Vagina (tissue), 2 donors: ENCODE measurements at regions not wholly inside any gene's neighbourhood (a gene's known extent, or its start where the extent isn't known, plus 50 kb on each side); places are given as distances from the start of the nearest gene placed in this dataset.

Experiments used
- DNase-seq, 2 donors: peaks; one replicate each; pipeline ENCODE4 v3.0.0-alpha.2; 2017; ENCODE audit errors: extremely low spot score in 2 of 2
- H3K27ac ChIP-seq: fragments of 200-600 bp; sonication (generic); one replicate; pipeline ENCODE4 v1.5.1; 2019
- H3K27me3 ChIP-seq: fragments of 200-600 bp; sonication (generic); one replicate; pipeline ENCODE4 v1.5.1; 2019
- H3K36me3 ChIP-seq, 2 donors: fragments of 200-600 bp; sonication (generic); one replicate each; pipeline ENCODE4 v1.5.1; 2017 to 2019
- H3K4me1 ChIP-seq: fragments of 200-600 bp; sonication (generic); one replicate; pipeline ENCODE4 v1.5.1; 2019
- H3K4me3 ChIP-seq, 2 donors: fragments of 200-600 bp; sonication (generic); 1 replicate in 1 of 2; 2 replicates in 1 of 2; pipeline ENCODE4 v1.5.1; 2016 to 2019
- H3K9me3 ChIP-seq: fragments of 200-600 bp; sonication (generic); one replicate; pipeline ENCODE4 v1.5.1; 2019
- POLR2A ChIP-seq, 2 donors: fragments of 450-650 bp; IDR thresholded peaks; one replicate each; pipeline ENCODE4 v1.6.1; 2017; ENCODE audit warnings: antibody characterized with exemption in 2 of 2, mild to moderate bottlenecking in 2 of 2, moderate library complexity in 2 of 2
- POLR2AphosphoS5 ChIP-seq, 2 donors: sonication (generic); formaldehyde crosslinking; IDR thresholded peaks; one replicate each; pipeline ENCODE4 v1.9.0; 2017; ENCODE audit warnings: antibody characterized with exemption in 2 of 2, mild to moderate bottlenecking in 2 of 2, low read depth in 1 of 2; ENCODE audit not compliant: insufficient read depth in 1 of 2
- intact Hi-C: fragments of 100-400 bp; cut with DNase I; formaldehyde crosslinking; loops from one replicate; pipeline ENCODE4 v1.15.1; 2023
- TF ChIP-seq, protein P1 (sequence below), 3 experiments: fragments of 450-650 bp in 2 of 3; fragments of 200-600 bp in 1 of 3; sonication (generic) in 1 of 3; IDR thresholded peaks; one replicate each; pipeline ENCODE4 v1.5.1; 2017 to 2019; ENCODE audit warnings: antibody characterized with exemption in 3 of 3, mild to moderate bottlenecking in 2 of 3, moderate library complexity in 2 of 3

DNA sequence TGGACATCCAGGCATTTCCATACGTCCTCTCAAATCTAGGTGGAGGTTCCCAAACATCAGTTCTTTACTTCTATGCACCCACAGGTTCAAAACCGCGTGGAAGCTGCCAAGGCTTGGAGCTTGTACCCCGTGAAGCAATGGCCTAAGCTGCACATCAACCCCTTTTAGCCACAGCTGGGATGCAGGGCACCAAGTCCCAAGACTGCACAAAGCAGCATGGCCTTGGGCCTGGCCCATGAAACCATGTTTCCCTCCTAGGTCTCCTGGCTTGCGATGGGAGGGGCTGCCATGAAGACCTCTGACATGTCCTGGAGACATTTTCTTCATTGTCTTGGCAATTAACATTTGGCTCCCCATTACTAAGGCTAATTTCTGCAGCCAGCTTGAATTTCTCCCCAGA, 88.9 kb upstream of the CBLN4 start:
- Histone ChIP-seq H3K27me3 (no peaks in the 10 kb centered on the region), H3K27ac (no peak overlapping the region), H3K4me1 (no peaks in the 10 kb centered on the region), H3K9me3 (no peaks in the 10 kb centered on the region), H3K4me3 (no peak overlapping the region), H3K36me3 (no peaks in the 10 kb centered on the region)
- intact Hi-C loops: no loop called here
- no peak for TF ChIP-seq POLR2A (IDR thresholded peaks at IDR 0.05)
- no peak for TF ChIP-seq POLR2AphosphoS5 (IDR thresholded peaks at IDR 0.05; ENCODE audit: insufficient read depth in 1 of 2, low read depth in 1 of 2)
- TF ChIP-seq, protein P1, sequence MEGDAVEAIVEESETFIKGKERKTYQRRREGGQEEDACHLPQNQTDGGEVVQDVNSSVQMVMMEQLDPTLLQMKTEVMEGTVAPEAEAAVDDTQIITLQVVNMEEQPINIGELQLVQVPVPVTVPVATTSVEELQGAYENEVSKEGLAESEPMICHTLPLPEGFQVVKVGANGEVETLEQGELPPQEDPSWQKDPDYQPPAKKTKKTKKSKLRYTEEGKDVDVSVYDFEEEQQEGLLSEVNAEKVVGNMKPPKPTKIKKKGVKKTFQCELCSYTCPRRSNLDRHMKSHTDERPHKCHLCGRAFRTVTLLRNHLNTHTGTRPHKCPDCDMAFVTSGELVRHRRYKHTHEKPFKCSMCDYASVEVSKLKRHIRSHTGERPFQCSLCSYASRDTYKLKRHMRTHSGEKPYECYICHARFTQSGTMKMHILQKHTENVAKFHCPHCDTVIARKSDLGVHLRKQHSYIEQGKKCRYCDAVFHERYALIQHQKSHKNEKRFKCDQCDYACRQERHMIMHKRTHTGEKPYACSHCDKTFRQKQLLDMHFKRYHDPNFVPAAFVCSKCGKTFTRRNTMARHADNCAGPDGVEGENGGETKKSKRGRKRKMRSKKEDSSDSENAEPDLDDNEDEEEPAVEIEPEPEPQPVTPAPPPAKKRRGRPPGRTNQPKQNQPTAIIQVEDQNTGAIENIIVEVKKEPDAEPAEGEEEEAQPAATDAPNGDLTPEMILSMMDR (IDR thresholded peaks at IDR 0.05): no peak
- no peak for DNase-seq

DNA sequence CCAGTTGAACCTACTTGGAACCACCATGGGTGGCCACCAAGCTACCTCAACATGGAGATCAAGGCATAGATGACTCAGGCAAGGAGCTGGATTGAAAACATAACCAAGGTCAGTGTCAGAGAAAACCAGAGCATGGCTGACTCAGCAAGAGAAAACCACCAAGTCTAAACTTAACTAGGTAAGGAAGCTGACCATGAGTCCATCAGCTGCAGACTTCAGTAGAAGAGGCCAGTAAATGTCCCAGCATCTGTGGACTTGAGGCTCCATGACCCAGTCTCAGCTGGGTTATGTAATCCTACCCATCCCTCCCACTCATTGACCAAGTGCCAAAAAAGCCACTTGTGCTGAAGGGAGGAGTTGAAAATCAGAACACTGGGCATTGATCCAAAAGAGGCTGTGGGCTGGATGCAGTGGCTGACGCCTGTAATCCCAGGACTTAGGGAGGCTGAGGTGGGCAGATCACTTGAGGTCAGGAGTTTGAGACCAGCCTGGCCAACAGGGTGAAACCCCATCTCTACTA, 93.7 kb upstream of the CBLN4 start:
- no peaks in the 10 kb centered on the region for H3K36me3 ChIP-seq
- H3K4me3 ChIP-seq: no peak overlapping the region
- TF ChIP-seq POLR2AphosphoS5 (IDR thresholded peaks at IDR 0.05; ENCODE audit: insufficient read depth in 1 of 2, low read depth in 1 of 2) (no peak), POLR2A (IDR thresholded peaks at IDR 0.05) (no peak)
- TF ChIP-seq, protein P1 (IDR thresholded peaks at IDR 0.05): no peak
- intact Hi-C loops: no loop called here
- no peaks in the 10 kb centered on the region for H3K4me1 ChIP-seq
- DNase-seq: no peak
- no peaks in the 10 kb centered on the region for H3K9me3 ChIP-seq
- no peaks in the 10 kb centered on the region for H3K27me3 ChIP-seq
- no peak overlapping the region for H3K27ac ChIP-seq

DNA sequence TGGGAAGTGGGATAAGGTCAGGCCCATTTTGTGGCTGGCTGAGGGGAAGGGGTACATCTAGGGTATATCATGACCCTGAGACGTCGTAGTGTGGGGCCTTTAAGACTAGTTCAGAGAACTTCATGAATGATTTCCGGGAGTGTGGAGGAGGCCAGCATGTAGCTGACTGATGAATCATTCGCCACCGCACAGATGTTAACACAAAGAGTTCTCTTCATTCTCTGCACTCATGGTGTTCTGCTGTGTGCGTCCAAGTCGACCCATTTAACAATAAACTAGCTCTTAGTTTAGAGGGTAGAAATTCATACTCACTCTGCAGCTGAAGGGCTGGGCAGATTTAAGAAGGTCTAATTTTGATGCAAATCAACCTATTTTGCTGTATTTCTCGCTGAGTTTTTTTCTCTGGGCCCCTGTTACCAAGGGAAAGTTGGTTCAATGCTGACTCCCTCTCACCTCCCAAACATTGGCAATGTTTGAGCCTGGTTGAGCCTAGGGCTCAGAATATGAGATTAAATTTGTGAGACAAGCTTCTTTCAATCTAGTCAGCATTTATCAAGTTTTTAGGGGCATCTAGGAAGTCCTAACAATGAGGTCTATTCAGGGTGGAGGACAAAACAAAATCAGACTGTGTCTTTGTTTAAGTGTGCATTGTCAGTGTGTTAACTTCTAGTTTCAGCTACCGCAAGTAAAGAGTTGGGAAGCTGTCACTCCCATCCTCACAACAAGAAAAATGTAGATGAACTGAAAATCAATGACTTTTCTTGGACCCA, 106.8 kb upstream of the CBLN4 start:
- DNase-seq: no peak
- TF ChIP-seq, protein P1 (IDR thresholded peaks at IDR 0.05): no peak
- no peak for TF ChIP-seq POLR2A (IDR thresholded peaks at IDR 0.05)
- Histone ChIP-seq H3K9me3 (no peaks in the 10 kb centered on the region), H3K36me3 (no peaks in the 10 kb centered on the region), H3K27ac (no peak overlapping the region), H3K4me3 (no peak overlapping the region), H3K27me3 (no peaks in the 10 kb centered on the region), H3K4me1 (no peaks in the 10 kb centered on the region)
- intact Hi-C loops: no loop called here

DNA sequence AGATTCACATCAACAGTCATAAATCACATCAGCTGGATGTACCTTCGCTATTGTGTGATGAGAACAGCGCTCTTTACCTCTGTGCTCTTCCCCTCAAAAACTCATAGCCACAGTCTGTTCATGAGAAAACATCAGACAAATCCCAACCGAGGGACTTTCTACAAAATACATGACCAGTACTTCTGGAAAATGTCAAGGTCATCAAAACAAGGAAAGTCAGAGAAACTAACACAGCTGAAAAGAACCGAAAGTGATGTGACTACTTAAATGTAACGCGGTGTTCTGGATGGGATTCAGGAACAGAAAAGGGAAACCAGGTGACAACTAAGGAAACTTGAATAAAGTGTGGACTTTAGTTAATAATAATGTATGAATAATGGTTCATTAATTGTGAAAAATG, 112.0 kb upstream of the CBLN4 start:
- no peak overlapping the region for H3K4me3 ChIP-seq
- no peak for TF ChIP-seq POLR2A (IDR thresholded peaks at IDR 0.05)
- TF ChIP-seq POLR2AphosphoS5 (IDR thresholded peaks at IDR 0.05; ENCODE audit: insufficient read depth in 1 of 2, low read depth in 1 of 2): no peak
- no peak for DNase-seq
- H3K36me3 ChIP-seq: no peaks in the 10 kb centered on the region
- H3K4me1 ChIP-seq: no peaks in the 10 kb centered on the region
- intact Hi-C loops: no loop called here
- no peaks in the 10 kb centered on the region for H3K9me3 ChIP-seq
- H3K27me3 ChIP-seq: no peaks in the 10 kb centered on the region
- H3K27ac ChIP-seq: no peak overlapping the region

DNA sequence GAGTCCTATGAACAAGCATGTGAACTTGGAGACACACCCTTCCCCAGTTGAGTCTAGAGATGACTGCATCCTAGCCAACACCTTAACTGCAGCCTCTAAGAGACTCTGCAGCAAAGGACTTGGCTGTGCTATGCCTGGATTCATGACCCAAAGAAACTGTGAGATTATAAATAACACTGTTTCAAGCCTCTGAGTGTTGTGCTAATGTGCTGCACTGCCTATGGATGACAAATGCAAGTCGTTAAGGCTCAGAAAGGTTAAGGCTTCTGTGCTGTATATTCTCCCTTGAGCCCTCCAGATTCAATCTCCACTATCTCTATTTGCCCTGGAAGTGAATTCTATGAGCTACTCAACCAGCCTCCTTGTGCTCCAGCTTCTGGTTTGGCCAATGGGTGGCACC, 116.5 kb upstream of the CBLN4 start:
- no peaks in the 10 kb centered on the region for H3K9me3 ChIP-seq
- no peak overlapping the region for H3K27ac ChIP-seq
- no peaks in the 10 kb centered on the region for H3K4me1 ChIP-seq
- no peak for DNase-seq
- intact Hi-C loops: no loop called here
- H3K27me3 ChIP-seq: no peaks in the 10 kb centered on the region
- H3K36me3 ChIP-seq: no peaks in the 10 kb centered on the region
- H3K4me3 ChIP-seq: no peak overlapping the region
- TF ChIP-seq POLR2A (IDR thresholded peaks at IDR 0.05) (no peak), POLR2AphosphoS5 (IDR thresholded peaks at IDR 0.05; ENCODE audit: insufficient read depth in 1 of 2, low read depth in 1 of 2) (no peak)
- TF ChIP-seq, protein P1 (IDR thresholded peaks at IDR 0.05): no peak
